GM18909 (cell line): ENCODE measurements at regions not wholly inside any gene's neighbourhood (a gene's known extent, or its start where the extent isn't known, plus 50 kb on each side); places are given as distances from the start of the nearest gene placed in this dataset.

ENCODE experiments used
- ATAC-seq: cut with Tn5 transposase; IDR thresholded peaks from one replicate; pipeline ENCODE4 v1.9.1; 2021; ENCODE audit warnings: mild to moderate bottlenecking; ENCODE audit not compliant: unreplicated experiment, poor library complexity

- ATAC-seq: peak; percentile 95
Measured at GRCh38 chr2:34912084-34912483, 1313.0 kb upstream of the FAM98A start.

GRCh38 chr2:34909992-34910705 is 1311.0 kb upstream of the FAM98A start:
- no peak for ATAC-seq

- ATAC-seq: no peak
Measured at GRCh38 chr2:34907812-34908211, 1308.7 kb upstream of the FAM98A start.

DNA sequence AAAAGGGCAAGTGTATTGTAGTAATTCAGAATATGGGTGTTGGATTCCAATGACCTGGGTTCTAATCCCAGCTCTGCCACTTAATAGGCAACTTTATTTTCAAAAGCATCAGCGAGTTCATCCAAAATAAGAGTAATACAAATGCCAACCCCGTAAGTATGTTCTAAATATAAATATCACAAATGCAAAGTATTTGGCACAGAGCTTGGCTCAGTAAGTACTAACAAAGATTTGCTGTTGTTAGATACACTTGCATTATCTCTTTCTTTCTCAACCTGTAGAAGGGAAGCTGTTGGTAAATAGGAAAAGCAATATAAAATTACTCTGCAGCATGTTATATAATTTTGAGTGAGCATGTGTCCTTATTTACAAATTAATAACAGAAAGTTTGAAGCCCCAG is 1302.6 kb upstream of the FAM98A start:
- ATAC-seq: no peak

DNA sequence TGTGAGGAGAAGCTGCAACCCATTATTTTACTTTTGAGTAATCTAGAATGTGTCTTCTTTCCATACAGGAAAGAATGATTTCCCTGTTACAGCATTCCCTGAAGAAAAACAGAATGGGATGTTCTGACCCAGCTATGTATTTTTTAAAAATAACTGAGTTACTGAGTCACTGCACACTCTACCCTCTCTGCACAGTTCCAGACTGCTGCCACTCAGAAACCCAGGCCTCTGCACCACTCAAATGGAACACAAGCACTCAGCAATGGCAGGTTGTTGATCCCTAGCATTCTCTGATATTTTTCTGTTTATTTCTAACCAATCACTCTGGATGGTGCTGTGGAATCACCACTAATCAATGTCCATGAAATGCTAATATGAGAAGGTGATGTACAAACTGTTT is 1300.0 kb upstream of the FAM98A start:
- no peak for ATAC-seq

- no peak for ATAC-seq
Measured at GRCh38 chr2:34892766-34893165, 1293.7 kb upstream of the FAM98A start.

DNA sequence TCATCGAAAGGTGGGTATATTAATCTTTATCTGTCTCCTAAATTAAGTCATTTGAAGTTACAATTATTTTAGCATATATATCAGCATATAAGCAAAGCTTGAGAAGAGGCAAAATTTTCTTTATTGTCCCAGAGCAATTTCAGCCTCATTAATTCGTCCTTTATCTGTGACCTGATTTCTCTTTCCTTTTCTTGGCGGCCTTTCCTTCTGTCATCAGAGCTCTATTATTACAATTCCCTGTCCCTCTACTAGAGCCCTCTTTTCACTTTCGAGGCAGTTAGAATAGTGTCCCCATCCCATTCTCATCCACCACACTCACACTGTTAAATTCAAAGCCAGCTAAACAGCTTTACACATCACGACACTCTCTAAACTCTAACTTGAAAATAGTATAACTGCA is 1293.2 kb upstream of the FAM98A start:
- no peak for ATAC-seq

- ATAC-seq: no peak
Measured at GRCh38 chr2:34875091-34875745, 1276.1 kb upstream of the FAM98A start.

- ATAC-seq: no peak
Measured at GRCh38 chr2:34853646-34854045, 1254.5 kb upstream of the FAM98A start.

DNA sequence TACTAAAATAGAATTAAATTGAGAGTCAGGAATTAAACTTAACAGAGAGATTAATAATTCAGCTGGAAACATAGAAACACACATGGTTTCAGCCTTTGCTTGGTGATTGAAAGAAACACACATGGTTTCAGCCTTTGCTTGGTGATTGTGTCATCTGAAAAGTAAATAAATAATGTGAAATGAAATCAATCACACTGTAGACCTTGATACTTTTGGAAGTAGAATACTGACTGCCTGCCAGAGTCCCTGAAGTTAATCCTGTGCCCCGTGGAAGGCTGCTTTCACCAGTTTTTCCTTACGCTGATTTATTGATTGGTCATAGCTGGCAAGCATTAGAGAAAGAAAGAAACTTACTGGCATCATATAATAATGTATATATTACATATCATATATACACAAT is 1252.7 kb upstream of the FAM98A start:
- no peak for ATAC-seq

DNA sequence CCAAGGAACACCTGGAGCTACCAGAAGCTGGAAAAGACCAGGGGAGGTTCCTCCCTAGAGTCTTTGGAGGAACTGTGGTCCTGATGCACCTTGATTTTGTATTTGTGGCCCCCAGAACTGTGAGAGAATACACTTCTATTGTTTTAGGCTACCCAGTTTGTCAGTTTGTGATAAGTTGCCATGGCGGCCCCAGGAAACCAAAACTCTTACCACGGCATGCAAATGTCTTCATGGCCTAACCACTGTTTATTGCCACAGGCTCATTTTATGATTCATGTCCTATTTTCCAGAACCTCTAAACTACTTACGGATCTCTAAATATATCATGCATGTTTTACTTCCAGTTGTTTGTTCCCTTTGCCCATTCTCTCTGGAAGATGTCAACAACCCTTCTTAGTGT is 1250.7 kb upstream of the FAM98A start:
- ATAC-seq: no peak

DNA sequence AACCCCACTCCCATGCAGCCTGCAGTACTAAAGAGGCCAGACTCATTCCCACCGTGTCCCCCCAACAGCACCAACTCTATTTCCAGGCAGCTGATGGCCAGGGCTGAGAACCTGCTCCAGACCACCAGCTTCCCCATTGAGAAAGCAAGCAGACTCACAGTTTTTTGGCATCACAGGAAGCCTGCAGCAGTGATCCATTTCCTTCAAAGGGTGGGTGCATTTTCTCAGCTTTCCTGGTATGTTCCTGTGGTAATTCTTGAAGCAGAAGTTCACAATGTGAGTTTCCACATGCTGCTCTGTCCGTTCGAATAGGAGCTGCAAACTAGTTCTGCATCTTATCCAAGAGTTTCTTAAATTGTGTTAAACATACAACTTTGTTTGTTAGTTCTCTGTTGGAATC is 1249.6 kb upstream of the FAM98A start:
- ATAC-seq: no peak

- no peak for ATAC-seq
Measured at GRCh38 chr2:34848132-34848531, 1249.0 kb upstream of the FAM98A start.

DNA sequence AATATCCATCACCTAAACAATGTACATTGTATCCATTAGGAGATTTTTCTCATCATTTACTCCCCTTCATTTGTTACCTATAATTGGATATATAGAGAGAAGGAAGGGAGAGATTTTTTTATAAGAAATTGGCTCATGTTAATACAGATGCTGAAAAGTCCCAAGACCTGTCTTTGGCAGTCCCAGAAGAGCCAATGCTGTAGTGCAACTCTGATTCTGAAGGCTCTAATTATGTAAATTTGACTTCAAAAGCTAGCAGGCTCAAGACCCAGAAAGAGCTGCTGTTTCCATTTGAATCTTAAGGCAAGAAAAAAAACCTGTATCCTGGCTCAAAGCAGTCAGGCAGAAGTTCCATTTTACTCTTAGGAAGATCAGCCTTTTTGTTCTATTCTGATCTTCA is 1245.5 kb upstream of the FAM98A start:
- ATAC-seq: no peak

DNA sequence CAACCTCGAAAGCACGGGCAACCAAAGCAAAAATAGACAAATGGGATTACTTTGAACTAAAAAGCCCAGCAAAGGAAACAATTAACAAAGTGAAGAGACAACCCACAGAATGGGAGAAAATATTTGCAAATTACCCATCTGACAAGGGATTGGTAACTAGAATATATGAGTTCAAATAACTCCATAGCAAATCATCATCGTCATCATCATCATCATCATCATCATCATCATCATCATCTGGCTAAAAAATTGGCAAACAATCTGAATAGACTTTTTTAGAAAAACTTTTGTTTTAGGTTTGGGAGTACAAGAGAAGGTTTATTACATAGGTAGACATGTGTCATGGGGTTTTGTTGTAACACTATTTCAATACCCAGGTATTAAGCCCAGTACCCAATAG is 1239.3 kb upstream of the FAM98A start:
- ATAC-seq: no peak

- ATAC-seq: no peak
Measured at GRCh38 chr2:34836361-34836760, 1237.3 kb upstream of the FAM98A start.

DNA sequence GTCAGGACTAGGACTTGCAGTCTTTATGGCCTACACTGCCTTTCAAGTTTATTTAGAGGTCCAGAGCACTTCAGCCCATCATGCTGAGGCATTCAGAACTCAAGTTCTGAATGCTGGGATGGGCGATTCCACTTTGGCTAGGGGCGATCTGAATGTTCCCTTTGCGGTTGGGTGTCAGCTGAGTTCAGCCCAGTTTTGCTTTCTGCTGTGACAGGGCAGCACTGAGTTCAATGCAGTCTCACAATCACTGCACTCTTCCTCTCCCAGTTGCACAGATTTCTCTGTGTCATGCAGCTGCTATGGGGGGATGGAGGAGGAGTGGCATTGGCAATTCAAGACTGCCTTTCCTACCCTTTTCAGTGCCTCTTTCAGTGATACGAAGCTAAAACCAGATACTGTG is 1232.0 kb upstream of the FAM98A start:
- ATAC-seq: no peak

- ATAC-seq: no peak
Measured at GRCh38 chr2:34828481-34828880, 1229.4 kb upstream of the FAM98A start.

GRCh38 chr2:34827398-34827797 is 1228.3 kb upstream of the FAM98A start:
- no peak for ATAC-seq

DNA sequence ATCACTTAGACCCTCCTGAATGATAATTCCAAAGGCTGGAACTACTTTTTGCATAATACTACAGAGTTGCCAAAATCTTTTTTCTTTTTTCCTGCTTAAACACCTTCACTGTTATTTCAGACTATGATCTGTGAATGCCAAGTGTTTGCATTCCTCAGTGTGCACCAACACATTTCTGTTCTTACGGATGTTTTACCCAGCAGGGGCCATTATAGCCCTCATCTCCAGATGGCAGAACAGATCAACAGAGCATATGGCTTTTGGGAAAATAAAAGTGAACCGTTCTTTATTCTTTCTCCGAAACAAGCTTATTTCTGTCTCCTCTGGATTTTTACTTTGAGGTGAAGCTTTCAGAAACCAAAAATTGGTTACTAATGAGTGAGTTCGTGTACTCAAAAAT is 1226.6 kb upstream of the FAM98A start:
- no peak for ATAC-seq

DNA sequence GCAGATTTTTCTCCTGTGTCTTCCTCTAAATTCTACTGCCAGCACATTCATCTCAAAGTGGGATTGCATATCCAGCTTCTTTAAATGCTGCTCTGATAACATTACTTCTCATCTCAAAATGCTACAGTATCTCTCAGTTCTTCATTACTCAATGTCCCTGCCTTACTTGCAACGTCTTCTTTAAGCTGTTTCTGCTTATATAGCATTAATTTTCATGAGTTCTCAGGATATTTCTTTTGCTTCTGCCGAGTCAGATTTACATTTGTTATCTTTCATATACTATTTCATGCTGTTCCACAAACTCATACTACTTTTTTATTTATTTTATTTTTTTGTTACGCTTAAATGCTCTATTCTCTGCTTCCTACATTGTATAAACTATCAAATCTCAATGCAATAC is 1223.5 kb upstream of the FAM98A start:
- no peak for ATAC-seq

GRCh38 chr2:34815052-34815741 is 1216.1 kb upstream of the FAM98A start:
- ATAC-seq: no peak
